NCI-H1105 (cell line): ENCODE measurements at regions not wholly inside any gene's neighbourhood (a gene's known extent, or its start where the extent isn't known, plus 50 kb on each side); places are given as distances from the start of the nearest gene placed in this dataset.

Source experiments
- DNase-seq: peaks from one replicate; lab custom pipeline; 2025; lab: John Stamatoyannopoulos, UW

DNA sequence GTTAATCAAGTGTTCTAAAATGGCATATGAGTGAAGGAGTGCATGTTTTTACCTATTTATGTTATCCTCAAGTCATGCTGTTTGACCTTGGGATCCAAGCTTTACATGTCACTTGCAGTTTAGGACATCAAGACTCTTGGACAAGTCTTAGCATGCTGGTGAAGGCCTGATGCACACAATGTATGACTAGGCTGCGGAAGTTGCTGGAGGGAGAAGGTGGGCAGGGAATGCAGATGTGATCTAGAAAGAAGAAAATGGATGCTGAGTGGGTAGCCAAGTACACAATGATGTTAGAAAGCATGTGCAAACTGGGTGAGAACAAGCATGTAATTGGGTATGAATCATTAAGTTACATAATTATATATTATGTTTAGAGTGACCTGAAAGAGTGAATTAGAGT lies 301.8 kb downstream of the BRINP2 start:
- no peak for DNase-seq

DNA sequence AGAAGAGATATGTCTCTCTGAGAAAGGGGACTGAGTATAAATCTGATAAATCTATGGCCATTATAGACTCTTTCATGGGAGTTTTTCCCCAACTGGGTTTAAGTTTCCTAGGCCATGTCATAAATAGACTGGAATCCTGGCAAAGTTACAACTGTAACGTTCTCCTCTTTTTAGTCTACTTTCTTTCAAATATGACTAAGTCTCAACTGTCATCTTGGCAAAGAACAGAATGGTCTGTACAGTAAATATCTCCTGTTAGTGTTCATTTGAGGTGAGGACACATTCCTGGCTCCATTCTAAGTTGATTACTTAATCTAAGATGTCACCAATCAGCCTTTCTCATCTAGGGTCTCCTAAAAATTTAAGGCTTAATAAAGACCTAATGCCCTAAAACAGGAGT lies 300.5 kb downstream of the BRINP2 start:
- DNase-seq, result no peak

DNA sequence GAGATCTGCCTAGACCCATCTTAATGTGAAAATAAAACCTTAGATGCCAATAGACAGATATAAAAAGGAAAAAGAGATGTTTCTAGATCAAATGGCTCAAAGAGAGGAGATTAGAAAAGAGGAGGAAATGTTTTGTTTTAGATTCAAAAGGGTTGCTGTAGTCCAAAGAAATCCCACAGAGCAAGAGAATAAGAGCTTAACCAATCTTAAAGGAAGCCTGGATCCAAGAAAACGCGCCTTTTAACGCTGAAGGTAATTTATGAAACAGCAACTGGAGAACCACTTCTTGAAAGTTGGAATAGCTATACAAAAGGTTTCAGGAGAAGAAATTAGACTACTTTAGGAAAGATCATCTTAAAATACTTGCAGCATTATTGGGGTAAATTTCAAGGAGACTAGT lies 298.8 kb downstream of the BRINP2 start:
- DNase-seq, result no peak

DNA sequence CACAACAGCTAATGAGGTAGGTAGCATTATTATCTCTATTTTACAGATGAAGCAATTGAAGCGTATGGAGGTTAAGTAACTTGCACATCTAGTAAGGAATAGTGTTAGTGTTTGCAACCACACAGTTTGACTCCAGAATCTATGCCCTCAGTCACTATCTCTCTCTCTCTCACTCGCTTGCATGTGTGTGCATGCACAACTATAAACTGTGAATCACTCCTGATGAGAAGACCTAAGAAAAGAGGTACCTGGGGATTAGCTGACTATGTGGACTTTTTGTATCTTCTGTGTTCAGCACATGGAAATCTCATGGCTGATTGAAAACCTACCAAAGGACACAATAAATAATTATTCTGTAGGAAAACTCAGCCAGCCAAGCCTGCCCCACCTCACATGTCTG lies 295.5 kb downstream of the BRINP2 start:
- DNase-seq, result no peak

DNA sequence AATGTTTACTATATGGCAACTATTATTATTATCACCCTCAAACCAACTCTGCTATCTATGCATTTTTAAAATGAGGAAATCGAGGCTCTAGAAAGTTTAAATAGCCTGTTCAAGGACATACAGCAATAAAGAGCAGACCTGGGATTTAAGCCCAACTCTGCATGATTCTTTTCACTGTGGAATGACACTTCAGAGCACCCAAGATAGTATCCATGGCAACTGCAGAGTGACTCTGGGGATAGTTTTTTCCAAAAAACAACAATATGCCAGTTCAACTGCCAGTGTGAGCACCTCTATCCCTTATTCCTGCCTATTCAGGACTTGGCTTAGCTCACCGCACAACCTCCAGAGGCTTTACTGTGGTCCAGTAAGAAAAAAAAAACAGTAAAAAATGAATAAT lies 293.9 kb downstream of the BRINP2 start:
- peak; percentile 66 for DNase-seq

DNA sequence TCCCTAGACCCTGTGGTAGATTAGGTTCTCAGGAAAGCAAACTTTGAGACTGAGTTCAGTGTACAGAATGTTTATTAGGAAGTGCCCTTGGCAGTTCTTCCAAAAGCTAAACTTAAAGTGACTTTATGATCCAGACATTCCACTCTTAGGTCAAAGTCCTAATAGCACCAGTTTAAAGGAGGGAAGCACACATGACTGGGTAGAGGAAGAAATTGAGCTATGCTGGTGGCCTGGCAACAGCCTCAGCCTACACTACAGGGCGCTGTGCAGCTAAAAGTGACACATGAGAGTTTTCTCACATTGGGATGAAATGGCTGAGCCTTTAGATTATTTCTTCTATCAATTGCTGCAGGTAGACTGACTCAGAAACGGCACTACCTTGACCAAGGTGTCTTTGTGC lies 280.4 kb downstream of the BRINP2 start:
- DNase-seq, result no peak

DNA sequence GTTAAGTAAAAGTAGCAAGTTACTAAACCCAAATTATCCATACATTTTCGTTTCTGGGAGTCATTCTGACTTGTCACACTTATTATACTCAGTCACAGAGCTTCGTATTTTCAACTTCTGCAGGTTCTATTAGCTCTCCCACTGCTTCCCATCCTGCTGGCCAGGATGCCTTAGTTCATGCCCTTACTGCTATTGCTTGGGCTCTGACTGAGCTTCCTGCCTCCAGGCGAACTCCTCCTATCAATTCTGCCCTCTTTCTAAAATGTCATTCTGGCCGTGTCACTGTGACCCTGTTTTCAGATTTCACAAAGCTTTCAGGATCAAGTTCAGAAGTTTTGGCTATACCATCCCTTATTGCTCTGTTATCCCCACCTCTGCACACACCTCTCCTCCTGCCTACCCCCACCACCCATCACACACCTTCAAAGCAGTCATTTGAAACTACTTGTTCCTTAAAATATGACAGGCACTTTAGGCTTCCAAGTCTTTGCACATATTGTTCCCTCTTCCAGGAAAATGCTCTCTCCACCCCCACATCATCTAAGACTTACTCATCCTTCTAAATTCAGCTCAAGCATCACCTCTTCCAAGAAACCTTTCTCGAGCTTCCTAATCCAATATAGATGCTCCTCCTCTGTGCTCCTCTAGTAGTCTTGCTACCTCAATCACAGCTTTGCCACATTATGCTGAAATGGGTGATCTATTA lies 278.0 kb downstream of the BRINP2 start:
- DNase-seq, result no peak

DNA sequence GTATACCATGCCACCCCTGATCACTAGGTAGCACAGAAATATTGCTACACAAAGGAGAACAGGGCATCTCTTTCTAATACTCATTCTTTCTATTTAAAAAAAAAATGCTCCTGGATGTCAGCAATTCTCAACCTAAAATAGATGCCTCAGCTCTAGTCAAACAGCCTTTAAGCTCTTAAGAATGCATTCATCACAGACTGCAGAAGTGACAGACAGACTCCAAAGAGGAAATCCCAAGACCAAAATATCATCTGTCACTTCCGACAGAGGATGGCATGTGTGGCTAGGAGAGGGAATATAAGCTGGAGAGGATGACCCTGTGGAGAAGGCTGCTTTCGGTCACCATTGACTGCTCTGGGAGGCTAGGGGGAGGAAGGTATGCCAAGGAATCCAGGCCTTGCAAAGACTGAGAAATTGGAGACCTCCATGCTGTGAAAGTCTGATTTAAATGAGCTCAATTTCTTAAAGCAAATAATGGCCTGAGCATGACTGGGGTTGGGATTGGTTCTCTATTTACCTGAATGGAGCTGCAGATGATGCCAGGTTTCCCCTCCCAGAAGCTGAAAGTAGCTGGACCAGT lies 277.4 kb downstream of the BRINP2 start:
- no peak for DNase-seq

DNA sequence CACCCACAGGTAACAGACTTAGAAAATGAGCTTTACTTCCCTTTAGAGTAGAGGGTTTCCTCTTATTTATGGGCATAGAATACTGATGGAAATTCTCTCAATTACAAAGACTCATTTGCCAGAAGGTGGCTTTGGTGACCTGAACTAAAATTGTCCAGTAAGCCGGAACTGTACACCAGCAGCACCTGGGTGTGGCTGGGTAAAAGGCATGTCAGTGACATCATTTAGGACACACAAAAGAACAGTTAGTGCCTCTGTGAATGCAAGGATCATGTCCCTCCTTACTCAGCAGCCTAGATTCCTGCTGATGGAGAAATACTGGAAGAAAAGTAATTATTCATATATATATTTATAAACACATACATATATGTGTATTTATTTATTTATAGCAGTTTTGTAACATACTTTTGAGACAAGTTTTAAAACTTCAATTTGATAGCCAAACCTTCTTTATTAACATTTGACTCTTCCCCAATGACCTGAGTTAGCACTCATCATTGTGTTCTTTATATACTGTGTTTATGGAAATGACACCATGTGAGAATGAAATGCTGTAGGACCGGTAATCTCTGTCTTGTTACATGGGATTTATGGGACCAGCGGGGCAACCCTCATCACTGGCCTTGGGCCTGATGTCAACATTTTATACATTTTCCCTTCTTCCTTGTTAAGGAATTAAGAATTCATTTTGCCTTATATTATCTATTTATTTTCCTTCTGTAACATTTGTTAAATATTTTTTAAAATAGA lies 274.4 kb downstream of the BRINP2 start:
- no peak for DNase-seq

DNA sequence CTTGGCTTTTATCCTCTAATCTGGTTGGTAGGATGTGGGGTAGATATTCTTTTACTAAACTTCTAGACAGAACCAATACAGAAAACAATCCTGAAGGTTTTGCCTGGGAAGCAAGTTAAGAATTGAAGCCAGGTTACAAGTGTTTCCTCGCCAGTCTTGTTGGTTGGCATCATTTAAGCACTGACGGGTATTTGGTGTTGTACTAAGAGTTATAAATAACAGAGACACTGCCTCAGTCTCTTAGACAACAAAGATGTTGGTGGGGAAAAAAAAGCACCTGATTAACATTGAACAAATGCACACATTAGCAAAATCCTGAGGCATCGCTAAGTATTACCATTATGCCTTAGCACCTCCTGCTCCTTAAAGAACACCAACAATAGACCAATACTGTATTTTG lies 272.2 kb downstream of the BRINP2 start:
- no peak for DNase-seq

DNA sequence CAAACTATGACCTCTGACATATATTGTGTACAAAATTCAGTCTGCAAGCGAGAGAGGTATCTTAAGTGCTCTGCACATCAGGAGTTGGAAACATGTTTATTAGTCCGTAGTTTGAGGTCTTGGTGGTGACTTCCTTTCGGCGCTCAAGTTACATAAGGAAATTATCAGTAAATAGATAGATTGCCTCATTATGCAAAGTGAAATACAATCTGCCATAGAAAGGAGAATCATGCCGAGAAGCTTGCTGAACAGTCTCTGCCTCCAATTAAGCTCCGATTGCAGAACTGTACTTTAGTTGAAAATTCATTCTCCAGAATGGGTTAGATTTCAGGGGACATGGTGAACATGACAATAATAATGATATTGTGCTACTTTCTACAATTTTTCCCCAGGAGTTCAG lies 271.8 kb downstream of the BRINP2 start:
- DNase-seq, result peak; percentile 11

DNA sequence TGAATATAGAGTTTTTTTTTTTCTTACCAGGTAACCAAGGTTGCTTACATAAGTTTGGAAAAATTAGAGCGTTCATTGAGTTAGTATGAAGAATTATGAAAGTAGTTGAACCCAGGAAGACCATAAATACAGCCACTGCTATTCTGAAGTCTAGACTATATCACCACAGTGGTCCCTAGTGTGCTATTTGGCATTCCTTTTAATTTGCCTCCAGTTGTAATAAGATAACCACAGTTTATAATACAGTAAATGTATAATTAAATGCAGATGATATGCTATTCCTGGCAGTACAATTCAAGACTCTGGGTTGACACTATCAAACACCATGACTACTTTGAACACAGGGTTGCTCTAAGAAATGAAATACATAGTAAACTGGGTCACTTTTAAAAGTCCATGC lies 270.5 kb downstream of the BRINP2 start:
- DNase-seq, result no peak

DNA sequence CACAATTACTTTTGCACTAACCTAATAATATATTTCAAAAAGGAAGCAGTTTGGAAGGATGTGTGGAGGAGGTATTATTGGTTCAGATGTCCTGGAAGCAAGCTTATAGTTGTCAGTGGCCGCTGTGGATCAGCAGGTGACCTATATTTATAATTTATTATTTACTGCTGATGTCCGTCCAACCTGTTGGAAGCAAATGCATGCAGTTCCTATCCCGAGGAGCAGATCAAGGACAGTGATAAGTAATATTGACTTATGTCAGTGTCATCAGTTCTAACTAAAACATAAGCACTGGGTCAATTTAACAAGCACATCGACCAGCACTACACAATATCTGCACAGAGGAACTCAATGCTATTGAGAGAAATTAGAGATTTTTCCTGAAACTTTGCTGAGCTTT lies 270.1 kb downstream of the BRINP2 start:
- no peak for DNase-seq

DNA sequence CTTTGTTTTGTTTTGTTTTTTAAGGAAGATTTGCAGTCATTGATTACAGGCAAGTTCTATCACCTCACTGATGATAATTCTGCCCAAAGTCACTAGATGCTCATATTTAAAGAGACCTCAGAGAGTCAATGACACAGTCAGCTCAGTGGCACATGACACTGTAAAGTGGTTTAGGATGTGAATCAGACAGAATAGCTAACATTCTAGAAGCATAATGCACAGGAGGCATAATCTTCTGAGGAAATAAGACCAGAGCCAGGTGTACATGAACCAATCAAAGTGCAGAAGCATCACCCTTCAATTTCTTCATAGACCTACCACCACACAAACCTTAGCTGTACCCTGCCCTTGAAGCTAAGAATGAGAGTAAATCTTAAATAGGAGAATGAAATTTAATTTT lies 268.5 kb downstream of the BRINP2 start:
- no peak for DNase-seq

DNA sequence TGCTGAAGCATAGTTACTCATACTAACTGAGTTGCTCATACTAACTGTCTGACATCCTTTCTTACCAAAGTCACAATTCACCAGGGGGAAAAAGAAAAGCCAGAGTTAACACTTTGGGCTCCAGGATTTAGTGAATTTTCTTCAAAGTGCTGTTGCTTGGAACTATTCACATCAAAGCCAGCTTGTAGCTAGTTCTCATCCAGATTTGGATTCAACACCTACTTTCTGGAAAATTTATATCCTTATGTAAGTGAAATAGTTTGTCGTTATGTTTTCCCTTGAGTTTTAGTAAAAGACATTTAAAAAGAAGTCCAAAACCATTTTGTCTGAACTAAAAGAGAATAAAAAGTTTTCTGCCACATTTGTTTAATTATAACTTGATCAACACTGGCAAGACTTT lies 264.6 kb downstream of the BRINP2 start:
- no peak for DNase-seq

DNA sequence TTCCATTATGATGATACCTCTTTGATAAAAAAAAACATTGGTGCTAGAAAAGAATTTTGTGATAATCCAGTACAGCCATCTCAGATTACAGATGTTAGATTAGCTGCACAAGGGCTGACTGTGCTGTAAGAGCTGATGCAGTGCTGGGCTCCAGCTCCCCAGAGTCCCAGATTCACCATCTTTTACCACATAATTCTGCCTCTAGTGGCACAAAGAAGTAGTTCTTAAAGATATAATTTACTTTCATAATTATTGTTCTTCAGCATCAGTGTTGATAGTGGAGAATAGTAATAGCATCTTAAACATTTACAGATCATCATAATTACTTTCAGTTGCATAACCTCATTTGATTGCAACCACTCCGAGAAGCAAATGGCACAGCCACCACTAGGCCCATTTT lies 262.1 kb downstream of the BRINP2 start:
- no peak for DNase-seq

DNA sequence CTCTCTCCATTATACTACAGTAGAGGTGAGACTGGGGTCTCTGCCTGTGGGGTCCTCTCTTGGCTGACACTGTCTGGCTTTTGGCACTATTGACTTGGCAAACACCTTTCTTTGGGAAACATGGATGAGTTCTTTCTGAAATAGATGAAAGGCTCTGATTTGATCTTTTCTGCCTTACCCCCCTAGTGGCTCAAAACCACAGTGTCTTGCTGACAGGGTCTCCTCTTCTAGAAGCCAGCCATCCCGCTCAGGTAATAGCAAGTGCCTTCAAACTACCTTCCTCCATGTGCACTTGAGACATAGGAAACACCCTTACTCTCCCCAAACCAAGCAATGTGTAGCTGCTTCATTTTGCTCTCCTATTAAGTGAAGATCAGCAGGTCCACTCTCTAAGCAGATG lies 260.4 kb downstream of the BRINP2 start:
- DNase-seq, result no peak

DNA sequence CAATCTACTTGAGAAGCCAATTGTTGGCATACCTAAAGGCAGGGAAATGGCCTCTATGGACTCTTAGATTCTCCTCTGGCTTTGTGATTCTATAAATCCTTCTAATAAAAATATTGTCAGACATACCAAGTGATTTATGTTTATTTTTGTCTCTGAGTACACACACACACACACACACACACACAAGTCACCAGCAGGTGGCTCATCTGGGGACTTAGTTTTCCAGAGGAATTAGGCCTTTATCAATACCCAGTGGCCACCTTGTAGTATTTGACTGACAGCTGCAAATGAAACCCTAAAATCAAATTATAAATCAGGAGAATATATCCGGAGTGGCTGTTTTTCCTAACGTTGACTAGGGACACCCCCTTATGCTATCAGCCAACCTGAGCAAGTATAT lies 258.5 kb downstream of the BRINP2 start:
- DNase-seq, result no peak

DNA sequence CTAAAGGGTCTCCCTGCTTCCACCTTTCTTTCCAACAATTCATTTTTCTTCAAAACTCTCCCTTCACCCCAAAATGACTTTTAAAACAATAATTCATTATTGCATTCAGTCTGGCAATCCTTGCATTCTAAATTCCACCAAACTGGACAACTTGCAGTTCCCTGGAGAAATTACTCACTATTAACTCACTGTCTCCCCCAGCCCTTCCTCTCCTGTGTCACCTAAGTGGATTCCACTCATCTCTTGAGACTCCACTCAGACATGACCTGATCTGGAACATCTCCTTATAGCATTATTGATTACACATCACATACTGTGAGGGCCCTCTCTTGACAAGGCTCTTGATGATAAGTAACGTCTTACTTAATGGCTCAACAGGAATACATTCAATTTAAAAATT lies 257.1 kb downstream of the BRINP2 start:
- DNase-seq, result no peak

DNA sequence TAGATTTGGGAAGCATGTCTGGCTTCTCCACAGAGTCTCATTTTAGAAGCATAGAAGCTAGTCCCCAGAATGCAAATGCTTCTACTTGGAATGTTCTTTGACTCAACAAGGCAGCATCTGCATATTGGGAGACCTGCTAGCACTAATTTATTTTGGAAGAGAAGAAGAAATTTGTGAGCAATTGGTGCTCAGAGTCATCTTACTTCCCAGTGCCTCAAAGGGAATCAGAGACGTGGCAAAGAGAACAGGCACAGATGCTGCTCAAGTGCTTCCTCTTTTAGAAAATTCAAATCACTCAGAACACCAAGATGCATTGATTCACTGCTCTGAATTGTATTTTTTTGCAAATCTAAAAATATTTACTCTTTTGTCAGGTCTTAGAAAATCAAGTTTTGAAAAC lies 255.7 kb downstream of the BRINP2 start:
- DNase-seq, result no peak

DNA sequence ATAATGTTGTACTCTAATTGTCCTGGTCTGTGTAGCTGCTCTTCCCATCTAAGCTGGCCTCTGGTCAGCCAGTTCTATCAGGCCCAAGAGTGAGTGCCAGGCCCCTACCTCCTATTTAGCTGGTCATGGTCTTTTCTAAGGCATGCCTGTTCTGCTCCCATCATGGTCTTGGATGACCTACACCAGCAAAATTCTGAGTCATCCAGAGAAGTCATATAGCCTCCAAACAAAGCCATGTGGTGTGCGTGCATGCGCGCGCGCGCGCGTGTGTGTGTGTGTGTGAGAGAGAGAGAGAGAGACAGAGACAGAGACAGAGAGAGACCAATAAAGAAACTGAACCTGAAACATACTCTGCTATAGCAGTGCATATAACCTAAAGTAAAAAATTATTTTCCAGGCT lies 254.4 kb downstream of the BRINP2 start:
- DNase-seq, result no peak

DNA sequence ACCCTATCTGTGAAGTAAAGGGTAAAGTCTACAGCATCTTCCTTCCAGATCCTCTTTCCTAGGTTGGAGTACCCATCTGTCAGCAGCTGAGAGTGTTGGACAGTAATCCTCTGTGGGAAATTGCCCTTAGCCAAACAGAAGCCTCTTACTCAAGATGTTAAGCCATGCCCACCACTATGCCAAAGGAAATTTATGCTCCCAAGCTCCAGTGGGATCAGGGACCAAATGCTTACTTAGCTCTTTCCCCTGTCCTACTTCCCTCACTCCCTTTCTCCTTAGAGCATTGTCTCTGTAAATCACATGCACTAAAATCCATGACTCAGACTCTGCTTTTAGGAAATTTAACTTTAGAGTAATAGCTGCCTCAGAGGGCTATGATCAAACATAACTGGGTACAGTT lies 254.0 kb downstream of the BRINP2 start:
- DNase-seq, result no peak

DNA sequence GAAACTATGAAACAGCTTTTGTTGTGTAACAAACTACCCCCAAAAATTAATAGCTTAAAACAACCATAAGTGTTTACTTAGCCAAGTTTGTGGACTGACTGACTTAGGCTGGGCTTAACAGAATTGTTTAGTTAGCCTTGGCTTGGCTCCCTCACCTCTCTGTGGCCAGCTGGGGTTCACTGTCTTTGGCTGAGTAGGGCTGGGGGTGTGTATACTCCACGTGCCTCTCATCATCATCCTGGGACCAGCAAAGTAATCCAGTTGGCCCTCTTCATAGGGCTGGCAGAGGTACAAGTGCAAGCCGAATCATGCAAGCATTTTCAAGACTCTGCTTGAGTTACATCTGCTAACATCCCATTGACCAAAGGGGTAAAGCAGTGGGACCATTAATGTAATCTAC lies 252.3 kb downstream of the BRINP2 start:
- DNase-seq, result peak; percentile 73
